Right lobe of liver (tissue), 6 donors: ENCODE measurements at regions not wholly inside any gene's neighbourhood (a gene's known extent, or its start where the extent isn't known, plus 50 kb on each side); places are given as distances from the start of the nearest gene placed in this dataset.

Experiments used
- ATAC-seq, 4 donors: fragments of 200-7000 bp; cut with Tn5 transposase; one replicate each; pipeline ENCODE4 v1.9.1; 2020; ENCODE audit warnings: mild to moderate bottlenecking in 4 of 4, moderate library complexity in 4 of 4
- DNase-seq, 3 donors: peaks; one replicate each; pipeline ENCODE4 v3.0.0-alpha.2; 2020
- H3K27ac ChIP-seq, 3 donors: fragments of 200-600 bp; one replicate each; pipeline ENCODE4 v1.8.0; 2022
- H3K27me3 ChIP-seq, 2 donors: fragments of 200-600 bp; one replicate each; pipeline ENCODE4 v1.8.0; 2022
- H3K36me3 ChIP-seq, 4 donors: fragments of 200-600 bp; sonication (generic) in 1 of 4; one replicate each; pipeline versions ENCODE4 v1.5.1 to v1.8.0; 2017 to 2022; ENCODE audit warnings: control low read depth in 1 of 4
- H3K4me1 ChIP-seq, 4 donors: fragments of 200-600 bp; sonication (generic) in 1 of 4; one replicate each; pipeline versions ENCODE4 v1.5.1 to v1.8.0; 2017 to 2022; ENCODE audit warnings: control low read depth in 1 of 4
- H3K4me3 ChIP-seq, 3 donors: fragments of 200-600 bp; one replicate each; pipeline ENCODE4 v1.8.0; 2022
- H3K9me3 ChIP-seq, 4 donors: fragments of 200-600 bp; sonication (generic) in 1 of 4; one replicate each; pipeline versions ENCODE4 v1.5.1 to v1.8.0; 2017 to 2022; ENCODE audit warnings: control low read depth in 1 of 4
- CTCF ChIP-seq, 4 donors: fragments of 200-600 bp in 3 of 4; fragments of 450-650 bp in 1 of 4; IDR thresholded peaks; one replicate each; pipeline versions ENCODE4 v1.5.1 to v1.8.0; 2016 to 2022; ENCODE audit warnings: antibody characterized with exemption in 4 of 4, mild to moderate bottlenecking in 2 of 4
- POLR2A ChIP-seq: fragments of 450-650 bp; IDR thresholded peaks from one replicate; pipeline ENCODE4 v1.6.1; 2017; ENCODE audit warnings: antibody characterized with exemption, mild to moderate bottlenecking
- WGBS: methylation state at CpG from one replicate; pipeline ENCODE4 v1.1.6; 2018; ENCODE audit warnings: low coverage, low lambda C conversion rate; ENCODE audit not compliant: insufficient coverage; ENCODE audit errors: missing lambda C conversion rate; 5-methylcytosine and 5-hydroxymethylcytosine counted together
- intact Hi-C, 2 donors: fragments of 100-400 bp; cut with DNase I; formaldehyde crosslinking; loops; one replicate each; pipeline versions ENCODE4 v1.11.2 to v1.14.1; 2022
- donor health status: DM: no; HTN: yes; CAD: no.
- donor health status: DM: no; HTN: no; CAD: no.
- donor health status: DM: no; HTN: no; CAD: no.
- donor health status: DM: no; HTN: yes; CAD: no.
- donor health status: DM: no; HTN: yes; CAD: no.

GRCh38 chr15:46461416-46461815 is 826.6 kb downstream of the SQOR start:
- H3K27me3 ChIP-seq, result no peaks in the 10 kb centered on the region
- WGBS, result 63% methylated on average over 2 of the region's 2 CpGs
- H3K4me1 ChIP-seq, result no peaks in the 10 kb centered on the region
- no peak overlapping the region for H3K27ac ChIP-seq
- DNase-seq (no peak), ATAC-seq (no peak)
- no peaks in the 10 kb centered on the region for H3K36me3 ChIP-seq
- no peak overlapping the region for H3K4me3 ChIP-seq
- H3K9me3 ChIP-seq, result no peaks in the 10 kb centered on the region
- intact Hi-C loops, result no loop called here
- TF ChIP-seq CTCF (IDR thresholded peaks at IDR 0.05) (no peak), POLR2A (no peak)

GRCh38 chr15:46467041-46467440 is 832.2 kb downstream of the SQOR start:
- ATAC-seq (no peak), DNase-seq (no peak)
- WGBS, result 71% methylated on average over 1 of the region's 1 CpG
- Histone ChIP-seq H3K4me3 (no peak overlapping the region), H3K9me3 (no peaks in the 10 kb centered on the region), H3K27me3 (no peaks in the 10 kb centered on the region), H3K4me1 (no peaks in the 10 kb centered on the region), H3K36me3 (no peaks in the 10 kb centered on the region), H3K27ac (no peak overlapping the region)
- intact Hi-C loops, result no loop called here
- no peak for TF ChIP-seq POLR2A
- TF ChIP-seq CTCF (IDR thresholded peaks at IDR 0.05), result no peak

GRCh38 chr15:46471096-46471495 is 836.3 kb downstream of the SQOR start:
- no peaks in the 10 kb centered on the region for H3K9me3 ChIP-seq
- intact Hi-C loops, result no loop called here
- no peaks in the 10 kb centered on the region for H3K36me3 ChIP-seq
- H3K4me1 ChIP-seq, result no peaks in the 10 kb centered on the region
- no peak for ATAC-seq
- H3K27me3 ChIP-seq, result no peaks in the 10 kb centered on the region
- TF ChIP-seq POLR2A, result no peak
- TF ChIP-seq CTCF (IDR thresholded peaks at IDR 0.05), result no peak
- no peak for DNase-seq
- no peak overlapping the region for H3K27ac ChIP-seq
- no peak overlapping the region for H3K4me3 ChIP-seq
- WGBS, result 74% methylated on average over 1 of the region's 1 CpG

GRCh38 chr15:46489276-46489675 is 854.4 kb downstream of the SQOR start:
- H3K27me3 ChIP-seq, result no peaks in the 10 kb centered on the region
- no peak overlapping the region for H3K4me3 ChIP-seq
- H3K36me3 ChIP-seq, result no peaks in the 10 kb centered on the region
- 73% methylated on average over 1 of the region's 1 CpG for WGBS
- intact Hi-C loops, result no loop called here
- no peak for DNase-seq
- no peaks in the 10 kb centered on the region for H3K9me3 ChIP-seq
- ATAC-seq, result no peak
- H3K4me1 ChIP-seq, result no peaks in the 10 kb centered on the region
- TF ChIP-seq CTCF (IDR thresholded peaks at IDR 0.05), result no peak
- no peak for TF ChIP-seq POLR2A
- H3K27ac ChIP-seq, result no peak overlapping the region

- no peak overlapping the region for H3K4me3 ChIP-seq
- ATAC-seq (no peak), DNase-seq (no peak)
- H3K9me3 ChIP-seq, result no peaks in the 10 kb centered on the region
- intact Hi-C loops, result no loop called here
- no peaks in the 10 kb centered on the region for H3K36me3 ChIP-seq
- no peaks in the 10 kb centered on the region for H3K27me3 ChIP-seq
- 35% methylated on average over 1 of the region's 1 CpG for WGBS
- no peak for TF ChIP-seq CTCF (IDR thresholded peaks at IDR 0.05)
- no peak for TF ChIP-seq POLR2A
- H3K27ac ChIP-seq, result no peak overlapping the region
- H3K4me1 ChIP-seq, result no peaks in the 10 kb centered on the region
Measured at GRCh38 chr15:46496491-46497115, 861.8 kb downstream of the SQOR start.
